Thoracic aorta (tissue), 2 donors: ENCODE measurements at regions not wholly inside any gene's neighbourhood (a gene's known extent, or its start where the extent isn't known, plus 50 kb on each side); places are given as distances from the start of the nearest gene placed in this dataset.

Experiments used
- ATAC-seq: fragments of 150-250 bp; one replicate; pipeline ENCODE4 v1.8.0; 2017; ENCODE audit warnings: low read depth; ENCODE audit not compliant: insufficient number of reproducible peaks, low FRiP score
- DNase-seq: peaks from one replicate; pipeline ENCODE4 v3.0.0-alpha.2; 2020; ENCODE audit warnings: low spot score
- H3K27ac ChIP-seq, 2 donors: fragments of 200-600 bp; sonication (generic); 1 replicate in 1 of 2; 2 replicates in 1 of 2; pipeline ENCODE4 v1.5.1; 2016; ENCODE audit warnings: mild to moderate bottlenecking in 2 of 2, moderate library complexity in 2 of 2
- H3K27me3 ChIP-seq: fragments of 200-600 bp; sonication (generic); replicated peaks from 2 replicates; pipeline ENCODE4 v1.6.0; 2016; ENCODE audit warnings: mild to moderate bottlenecking; ENCODE audit not compliant: insufficient read depth
- H3K36me3 ChIP-seq: fragments of 200-600 bp; sonication (generic); one replicate; pipeline ENCODE4 v1.5.1; 2016
- H3K4me1 ChIP-seq, 2 donors: fragments of 200-600 bp; sonication (generic); 1 replicate in 1 of 2; 2 replicates in 1 of 2; pipeline versions ENCODE4 v1.5.1 to v1.6.0; 2016; ENCODE audit warnings: low read depth in 2 of 2, mild to moderate bottlenecking in 1 of 2; ENCODE audit not compliant: control insufficient read depth in 1 of 2
- H3K4me3 ChIP-seq: fragments of 200-600 bp; sonication (generic); 2 replicates; pipeline ENCODE4 v1.5.1; 2016; ENCODE audit warnings: mild to moderate bottlenecking
- H3K9me3 ChIP-seq: fragments of 200-600 bp; sonication (generic); 2 replicates; pipeline ENCODE4 v1.5.1; 2016
- TF ChIP-seq, protein P1 (sequence below): fragments of 200-600 bp; sonication (generic); IDR thresholded peaks from one replicate; pipeline ENCODE4 v1.5.1; 2019; ENCODE audit warnings: antibody characterized with exemption

DNA sequence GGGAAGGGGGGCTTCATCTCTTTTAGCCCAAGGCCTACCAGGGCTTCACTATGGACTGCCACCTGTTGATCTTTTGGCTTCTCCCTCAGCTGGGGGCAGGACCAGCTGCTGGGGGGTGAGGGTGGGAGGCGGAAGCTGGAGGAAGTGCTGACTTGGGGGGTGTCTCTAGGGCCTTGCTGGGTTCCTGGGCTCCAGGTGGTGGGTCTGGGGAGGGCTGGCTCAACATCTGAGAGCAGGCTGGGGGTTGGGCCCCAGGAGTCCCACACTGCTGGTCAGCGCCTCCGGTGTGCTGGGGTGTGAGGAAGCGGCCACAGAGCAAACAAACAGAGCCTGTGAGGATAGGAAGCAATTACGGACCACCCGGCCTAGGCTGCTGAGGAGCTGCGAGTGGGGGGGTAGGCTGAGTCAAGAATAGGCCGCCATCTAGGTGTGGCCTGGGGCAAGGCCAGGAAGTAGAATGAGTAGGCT is 85.7 kb downstream of the EFNB1 start:
- no peaks in the 10 kb centered on the region for H3K27me3 ChIP-seq
- ATAC-seq (no peak), DNase-seq (no peak)
- no peaks in the 10 kb centered on the region for H3K9me3 ChIP-seq
- TF ChIP-seq, protein P1, sequence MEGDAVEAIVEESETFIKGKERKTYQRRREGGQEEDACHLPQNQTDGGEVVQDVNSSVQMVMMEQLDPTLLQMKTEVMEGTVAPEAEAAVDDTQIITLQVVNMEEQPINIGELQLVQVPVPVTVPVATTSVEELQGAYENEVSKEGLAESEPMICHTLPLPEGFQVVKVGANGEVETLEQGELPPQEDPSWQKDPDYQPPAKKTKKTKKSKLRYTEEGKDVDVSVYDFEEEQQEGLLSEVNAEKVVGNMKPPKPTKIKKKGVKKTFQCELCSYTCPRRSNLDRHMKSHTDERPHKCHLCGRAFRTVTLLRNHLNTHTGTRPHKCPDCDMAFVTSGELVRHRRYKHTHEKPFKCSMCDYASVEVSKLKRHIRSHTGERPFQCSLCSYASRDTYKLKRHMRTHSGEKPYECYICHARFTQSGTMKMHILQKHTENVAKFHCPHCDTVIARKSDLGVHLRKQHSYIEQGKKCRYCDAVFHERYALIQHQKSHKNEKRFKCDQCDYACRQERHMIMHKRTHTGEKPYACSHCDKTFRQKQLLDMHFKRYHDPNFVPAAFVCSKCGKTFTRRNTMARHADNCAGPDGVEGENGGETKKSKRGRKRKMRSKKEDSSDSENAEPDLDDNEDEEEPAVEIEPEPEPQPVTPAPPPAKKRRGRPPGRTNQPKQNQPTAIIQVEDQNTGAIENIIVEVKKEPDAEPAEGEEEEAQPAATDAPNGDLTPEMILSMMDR: no peak
- no peaks in the 10 kb centered on the region for H3K36me3 ChIP-seq
- no peak overlapping the region for H3K4me3 ChIP-seq
- H3K4me1 ChIP-seq: peaks cover 0 to 8% of the 10 kb centered on the region in 2 donors
- no peak overlapping the region for H3K27ac ChIP-seq

DNA sequence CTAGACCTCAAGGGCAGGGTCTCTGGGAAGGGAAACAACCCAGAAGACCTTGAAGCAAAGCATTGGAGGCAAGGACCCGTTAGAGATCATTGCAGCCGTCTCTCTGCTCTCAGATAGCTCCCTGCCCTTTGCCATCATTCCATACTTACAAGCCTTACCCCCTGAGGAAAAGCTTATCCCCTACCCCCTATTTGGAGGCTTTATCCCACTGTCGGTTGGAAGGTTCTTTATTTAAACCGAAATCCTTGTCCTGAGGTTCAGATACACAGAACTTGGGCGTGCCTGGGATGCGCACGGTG is 84.4 kb downstream of the EFNB1 start:
- Histone ChIP-seq H3K36me3 (no peaks in the 10 kb centered on the region), H3K27ac (no peak overlapping the region), H3K27me3 (no peaks in the 10 kb centered on the region), H3K9me3 (no peaks in the 10 kb centered on the region), H3K4me1 (peaks cover 0 to 8% of the 10 kb centered on the region in 2 donors), H3K4me3 (no peak overlapping the region)
- TF ChIP-seq, protein P1: no peak
- DNase-seq: no peak
- no peak for ATAC-seq

GRCh38 chrX:68912113-68912512 is 83.3 kb downstream of the EFNB1 start:
- H3K36me3 ChIP-seq: no peaks in the 10 kb centered on the region
- TF ChIP-seq, protein P1: no peak
- H3K4me1 ChIP-seq: peaks cover 0 to 8% of the 10 kb centered on the region in 2 donors
- peak overlapping the region in 1 of 2 donors; percentile 12 for H3K27ac ChIP-seq
- no peak for ATAC-seq
- no peak for DNase-seq
- no peaks in the 10 kb centered on the region for H3K9me3 ChIP-seq
- peak overlapping the region; percentile 16 for H3K4me3 ChIP-seq
- no peaks in the 10 kb centered on the region for H3K27me3 ChIP-seq

DNA sequence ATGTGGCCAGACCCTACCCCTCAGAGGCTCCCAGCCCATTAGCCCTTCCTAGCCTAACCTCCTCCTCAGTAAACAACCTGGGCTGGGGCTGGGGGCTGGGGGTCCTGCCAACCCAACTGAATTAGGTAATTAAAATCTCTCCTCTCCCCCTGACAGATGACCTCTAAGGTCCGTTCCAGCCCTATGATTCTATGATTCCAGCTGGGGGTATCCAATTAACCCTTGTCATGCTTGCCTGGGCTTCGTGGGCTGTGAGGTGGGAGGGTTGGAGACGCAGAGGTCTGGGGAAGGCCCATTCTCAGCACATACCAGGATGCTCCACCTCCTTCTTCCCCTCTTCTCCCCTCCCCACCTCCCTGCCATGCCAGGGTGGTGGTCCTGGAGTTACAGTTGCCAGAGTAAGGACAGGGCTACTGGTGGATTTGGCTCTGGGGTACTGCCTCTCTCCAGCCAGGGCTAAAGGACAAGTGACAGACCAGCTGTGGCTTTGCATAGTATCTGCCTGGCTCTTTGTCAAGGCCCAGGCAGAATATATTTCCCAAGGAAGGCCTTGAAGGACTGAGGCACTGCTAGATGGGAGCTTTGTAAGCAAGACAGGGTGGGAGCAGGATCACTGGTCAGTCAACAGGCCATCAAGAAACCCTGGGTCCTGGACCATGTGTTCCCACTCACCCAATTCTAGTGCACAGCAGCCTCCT is 82.1 kb downstream of the EFNB1 start:
- no peak overlapping the region for H3K4me3 ChIP-seq
- DNase-seq (no peak), ATAC-seq (no peak)
- H3K36me3 ChIP-seq: no peaks in the 10 kb centered on the region
- H3K27me3 ChIP-seq: no peaks in the 10 kb centered on the region
- H3K9me3 ChIP-seq: no peaks in the 10 kb centered on the region
- H3K4me1 ChIP-seq: peaks cover 0 to 8% of the 10 kb centered on the region in 2 donors
- H3K27ac ChIP-seq: no peak overlapping the region
- TF ChIP-seq, protein P1: no peak

GRCh38 chrX:68909945-68910344 is 81.1 kb downstream of the EFNB1 start:
- ATAC-seq: no peak
- TF ChIP-seq, protein P1: no peak
- no peaks in the 10 kb centered on the region for H3K36me3 ChIP-seq
- no peaks in the 10 kb centered on the region for H3K9me3 ChIP-seq
- H3K27me3 ChIP-seq: no peaks in the 10 kb centered on the region
- H3K27ac ChIP-seq: no peak overlapping the region
- peaks cover 0 to 8% of the 10 kb centered on the region in 2 donors for H3K4me1 ChIP-seq
- no peak for DNase-seq
- H3K4me3 ChIP-seq: no peak overlapping the region
